Mesendoderm (in vitro differentiated cells): ENCODE measurements at regions not wholly inside any gene's neighbourhood (a gene's known extent, or its start where the extent isn't known, plus 50 kb on each side); places are given as distances from the start of the nearest gene placed in this dataset.
"Not testable (repeated sequence)": the region's sequence is repeated elsewhere in the genome, so short reads cannot be mapped to it uniquely, and the experiment has no call there.

Experiments
- DNase-seq: peaks from one replicate; pipeline ENCODE4 v3.0.0; 2013
- H2AK5ac ChIP-seq: 2 replicates; pipeline ENCODE4 v1.6.1; 2013; ENCODE audit warnings: low read length, inconsistent platforms
- H2BK120ac ChIP-seq: 2 replicates; pipeline ENCODE4 v1.6.1; 2013; ENCODE audit warnings: low read depth, mild to moderate bottlenecking, low read length, moderate library complexity, mixed read lengths
- H2BK15ac ChIP-seq: replicated peaks from 2 replicates; pipeline ENCODE4 v1.6.1; 2013; ENCODE audit warnings: low read depth, mild to moderate bottlenecking, moderate library complexity
- H2BK5ac ChIP-seq: 2 replicates; pipeline ENCODE4 v1.6.1; 2013; ENCODE audit warnings: low read length, inconsistent platforms
- H3K18ac ChIP-seq: 2 replicates; pipeline ENCODE4 v1.6.1; 2013; ENCODE audit warnings: mild to moderate bottlenecking, low read length, mixed read lengths
- H3K23ac ChIP-seq: one replicate; pipeline ENCODE4 v1.6.1; 2013; ENCODE audit warnings: low read length
- H3K27ac ChIP-seq: 2 replicates; pipeline ENCODE4 v1.5.1; 2013; ENCODE audit warnings: low read depth, mild to moderate bottlenecking, inconsistent platforms, low read length, moderate library complexity
- H3K27me3 ChIP-seq: 2 replicates; pipeline ENCODE4 v1.6.1; 2013; ENCODE audit warnings: low read length, control low read depth, mild to moderate bottlenecking, inconsistent platforms; ENCODE audit not compliant: insufficient read depth, poor library complexity
- H3K36me3 ChIP-seq: 2 replicates; pipeline ENCODE4 v1.6.1; 2013; ENCODE audit warnings: low read length, inconsistent platforms; ENCODE audit not compliant: control insufficient read depth, insufficient read depth
- H3K4ac ChIP-seq: one replicate; pipeline ENCODE4 v1.6.1; 2013; ENCODE audit warnings: low read depth, mild to moderate bottlenecking, low read length, moderate library complexity
- H3K4me1 ChIP-seq: 2 replicates; pipeline ENCODE4 v1.6.1; 2013; ENCODE audit warnings: low read depth, low read length, inconsistent platforms; ENCODE audit not compliant: control insufficient read depth
- H3K4me2 ChIP-seq: 2 replicates; pipeline ENCODE4 v1.6.1; 2013; ENCODE audit warnings: low read length
- H3K4me3 ChIP-seq: 2 replicates; pipeline ENCODE4 v1.5.1; 2013; ENCODE audit warnings: mild to moderate bottlenecking, low read length
- H3K56ac ChIP-seq: one replicate; pipeline ENCODE4 v1.6.1; 2013; ENCODE audit warnings: low read length
- H3K79me1 ChIP-seq: 2 replicates; pipeline ENCODE4 v1.6.1; 2013; ENCODE audit warnings: low read length, inconsistent platforms
- H3K79me2 ChIP-seq: 2 replicates; pipeline ENCODE4 v1.6.1; 2013; ENCODE audit warnings: mild to moderate bottlenecking, low read length; ENCODE audit not compliant: control insufficient read depth, insufficient read depth
- H3K9ac ChIP-seq: 2 replicates; pipeline ENCODE4 v1.6.1; 2013; ENCODE audit warnings: low read length, inconsistent platforms
- H4K5ac ChIP-seq: one replicate; pipeline ENCODE4 v1.6.1; 2013; ENCODE audit warnings: low read length
- H4K8ac ChIP-seq: one replicate; pipeline ENCODE4 v1.6.1; 2013; ENCODE audit warnings: low read depth, mild to moderate bottlenecking, control low read depth, low read length, moderate library complexity
- WGBS: extraction: QIAGEN DNeasy Blood & Tissue Kit; methylation state at CpG from one replicate; pipeline ENCODE4 v1.1.7; 2013; ENCODE audit warnings: low lambda C conversion rate, missing lambda C conversion rate; ENCODE audit not compliant: insufficient coverage; ENCODE audit errors: extremely low coverage; 5-methylcytosine and 5-hydroxymethylcytosine counted together

DNA sequence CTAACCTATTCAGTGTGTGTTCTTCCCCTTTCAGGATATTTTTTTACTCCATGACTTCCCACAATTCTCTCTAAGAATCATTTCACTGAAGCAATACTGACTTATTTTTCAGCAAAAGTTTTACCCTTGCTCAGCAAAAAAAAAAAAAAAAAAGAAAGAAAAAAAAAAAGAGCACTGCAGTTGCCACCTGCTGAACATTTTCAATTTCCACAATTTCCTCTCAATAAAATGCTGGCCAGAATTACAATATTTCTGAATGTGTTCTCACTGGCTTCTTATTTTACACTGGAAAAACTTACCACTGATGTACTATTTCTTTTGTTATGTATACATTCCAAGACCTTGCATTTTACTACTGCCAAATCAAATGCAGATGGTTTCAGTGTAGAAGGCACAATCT lies 210.4 kb downstream of the PAPSS1 start:
- H3K4me1 ChIP-seq = no peaks in the 10 kb centered on the region
- no peak overlapping the region for H3K4me2 ChIP-seq
- H3K9ac ChIP-seq = no peak overlapping the region
- H2BK5ac ChIP-seq = no peak overlapping the region
- H3K18ac ChIP-seq = no peak overlapping the region
- H3K56ac ChIP-seq = no peak overlapping the region
- H3K36me3 ChIP-seq = no peaks in the 10 kb centered on the region
- no peak overlapping the region for H2BK15ac ChIP-seq
- no peak overlapping the region for H2BK120ac ChIP-seq
- no peak overlapping the region for H3K4ac ChIP-seq
- no peaks in the 10 kb centered on the region for H3K79me2 ChIP-seq
- H4K8ac ChIP-seq = no peak overlapping the region
- H4K5ac ChIP-seq = no peak overlapping the region
- no peaks in the 10 kb centered on the region for H3K27me3 ChIP-seq
- H3K79me1 ChIP-seq = no peaks in the 10 kb centered on the region
- H3K23ac ChIP-seq = no peak overlapping the region
- no peak overlapping the region for H3K27ac ChIP-seq
- DNase-seq = no peak
- no peak overlapping the region for H2AK5ac ChIP-seq
- no peak overlapping the region for H3K4me3 ChIP-seq

DNA sequence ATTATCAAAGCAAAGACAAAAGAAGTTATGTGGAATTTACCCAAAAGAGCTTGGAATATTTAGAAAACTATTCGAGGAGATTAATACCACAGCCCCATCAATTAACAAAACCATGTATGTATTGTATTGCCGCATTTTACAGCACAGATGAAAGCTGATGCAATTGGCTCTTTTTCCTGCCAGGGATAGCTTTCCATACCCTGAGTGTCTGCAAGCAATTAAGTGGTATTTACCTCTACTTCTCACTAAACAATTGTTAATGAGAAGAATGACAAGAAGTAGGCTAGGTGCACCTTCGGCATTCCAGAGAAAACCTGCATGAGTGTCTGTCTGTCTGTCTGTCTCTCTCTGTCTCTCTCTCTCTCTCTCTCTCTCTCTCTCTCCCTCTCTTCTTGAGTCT lies 219.5 kb downstream of the PAPSS1 start:
- no peak overlapping the region for H4K5ac ChIP-seq
- no peak overlapping the region for H3K9ac ChIP-seq

DNA sequence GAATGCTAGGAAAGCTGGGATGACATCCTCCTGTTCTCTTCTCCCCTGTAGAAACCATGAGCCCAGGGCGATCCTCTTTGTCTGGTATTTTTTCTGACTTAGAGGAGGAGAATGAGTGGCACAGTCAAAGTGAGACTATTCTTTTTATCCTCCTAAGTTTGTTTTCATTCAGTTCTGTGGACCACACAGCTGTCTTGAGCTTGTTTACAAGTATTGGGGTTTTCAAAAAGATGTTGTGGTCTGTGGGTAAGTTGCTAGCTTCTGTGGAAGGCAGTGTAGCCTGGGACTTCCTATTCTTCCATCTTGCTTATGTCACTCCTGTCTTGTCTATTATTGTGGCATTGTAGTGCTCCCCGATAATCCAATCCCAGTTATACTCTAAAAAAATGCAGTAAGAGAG lies 223.0 kb downstream of the PAPSS1 start:
- H4K8ac ChIP-seq = no peak overlapping the region
- H4K5ac ChIP-seq = no peak overlapping the region
- no peak overlapping the region for H2AK5ac ChIP-seq
- WGBS = no CpG with 5 or more reads among the region's 2 CpGs
- H2BK15ac ChIP-seq = no peak overlapping the region
- no peaks in the 10 kb centered on the region for H3K79me2 ChIP-seq
- no peak for DNase-seq
- H3K79me1 ChIP-seq = no peaks in the 10 kb centered on the region
- no peak overlapping the region for H3K18ac ChIP-seq
- no peak overlapping the region for H2BK5ac ChIP-seq
- H3K4me2 ChIP-seq = no peak overlapping the region
- no peak overlapping the region for H3K23ac ChIP-seq
- H3K27ac ChIP-seq = no peak overlapping the region
- no peaks in the 10 kb centered on the region for H3K36me3 ChIP-seq
- H3K4ac ChIP-seq = no peak overlapping the region
- no peaks in the 10 kb centered on the region for H3K27me3 ChIP-seq
- H3K9ac ChIP-seq = no peak overlapping the region
- H2BK120ac ChIP-seq = no peak overlapping the region
- no peak overlapping the region for H3K4me3 ChIP-seq
- no peaks in the 10 kb centered on the region for H3K4me1 ChIP-seq
- H3K56ac ChIP-seq = no peak overlapping the region

More for the DNA sequence above, 219.5 kb downstream of the PAPSS1 start:
- DNase-seq = peak; percentile 26
- Histone ChIP-seq H3K79me1 (no peaks in the 10 kb centered on the region), H3K27ac (no peak overlapping the region), H3K4me3 (no peak overlapping the region), H3K18ac (no peak overlapping the region), H3K36me3 (no peaks in the 10 kb centered on the region), H3K23ac (no peak overlapping the region), H3K56ac (no peak overlapping the region), H2AK5ac (no peak overlapping the region), H3K79me2 (no peaks in the 10 kb centered on the region), H3K4ac (no peak overlapping the region), H2BK120ac (no peak overlapping the region), H3K27me3 (no peaks in the 10 kb centered on the region), H2BK5ac (no peak overlapping the region), H4K8ac (no peak overlapping the region), H3K4me2 (no peak overlapping the region), H3K4me1 (no peaks in the 10 kb centered on the region), H2BK15ac (no peak overlapping the region)
- WGBS = no CpG with 5 or more reads among the region's 3 CpGs

DNA sequence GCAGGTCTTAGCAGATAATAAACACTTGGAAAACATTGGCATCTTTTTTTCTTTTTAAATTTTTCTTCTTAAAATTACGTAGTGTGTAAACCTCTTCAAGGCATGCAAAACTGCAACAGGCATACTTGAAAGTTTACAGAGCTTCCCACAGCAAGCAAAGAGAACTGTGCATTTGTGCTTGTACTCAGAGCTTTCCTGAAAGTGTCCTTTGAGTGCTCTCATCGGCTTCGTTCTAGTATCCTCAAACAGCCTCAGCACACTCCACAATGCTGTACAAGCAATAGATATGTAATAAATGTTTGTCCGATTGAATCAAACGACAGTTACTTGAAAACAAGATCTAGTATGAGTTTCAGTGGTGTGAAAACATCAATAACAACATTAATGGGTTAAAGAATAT lies 227.5 kb downstream of the PAPSS1 start:
- no peak overlapping the region for H3K18ac ChIP-seq
- no peak overlapping the region for H3K56ac ChIP-seq
- no peaks in the 10 kb centered on the region for H3K79me2 ChIP-seq
- H3K4me3 ChIP-seq = no peak overlapping the region
- H3K4ac ChIP-seq = no peak overlapping the region
- H3K4me1 ChIP-seq = no peaks in the 10 kb centered on the region
- DNase-seq = no peak
- no peak overlapping the region for H2BK120ac ChIP-seq
- no peak overlapping the region for H3K23ac ChIP-seq
- H2BK5ac ChIP-seq = no peak overlapping the region
- H4K5ac ChIP-seq = no peak overlapping the region
- no CpG with 5 or more reads among the region's 5 CpGs for WGBS
- no peak overlapping the region for H3K4me2 ChIP-seq
- H3K79me1 ChIP-seq = no peaks in the 10 kb centered on the region
- H2BK15ac ChIP-seq = no peak overlapping the region
- H3K27me3 ChIP-seq = no peaks in the 10 kb centered on the region
- no peak overlapping the region for H2AK5ac ChIP-seq
- H3K27ac ChIP-seq = no peak overlapping the region
- no peaks in the 10 kb centered on the region for H3K36me3 ChIP-seq
- H3K9ac ChIP-seq = no peak overlapping the region
- no peak overlapping the region for H4K8ac ChIP-seq

DNA sequence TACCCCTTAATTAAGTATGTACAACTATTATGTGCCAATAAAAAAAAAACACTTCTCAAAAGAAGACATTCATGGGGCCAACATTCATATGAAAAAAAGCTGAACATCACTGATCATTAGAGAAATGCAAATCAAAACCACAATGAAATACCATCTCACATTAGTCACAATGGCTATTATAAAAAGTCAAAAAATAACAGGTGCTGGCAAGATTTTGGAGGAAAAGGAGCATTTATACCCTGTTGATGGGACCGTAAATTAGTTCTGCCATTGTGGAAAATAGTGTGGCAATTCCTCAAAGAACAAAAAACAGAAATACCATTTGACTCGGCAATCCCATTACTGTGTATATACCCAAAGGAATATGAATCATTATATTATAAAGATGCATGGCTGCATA lies 229.9 kb downstream of the PAPSS1 start:
- H3K18ac ChIP-seq = no peak overlapping the region
- no peaks in the 10 kb centered on the region for H3K36me3 ChIP-seq
- no peak overlapping the region for H3K56ac ChIP-seq
- H3K79me2 ChIP-seq = no peaks in the 10 kb centered on the region
- H3K79me1 ChIP-seq = no peaks in the 10 kb centered on the region
- no peak for DNase-seq
- no peak overlapping the region for H3K4ac ChIP-seq
- no peak overlapping the region for H3K9ac ChIP-seq
- H4K5ac ChIP-seq = no peak overlapping the region
- no peak overlapping the region for H2BK15ac ChIP-seq
- no peak overlapping the region for H2AK5ac ChIP-seq
- H2BK5ac ChIP-seq = no peak overlapping the region
- H3K4me1 ChIP-seq = no peaks in the 10 kb centered on the region
- H2BK120ac ChIP-seq = no peak overlapping the region
- no peak overlapping the region for H4K8ac ChIP-seq
- no CpG with 5 or more reads among the region's 2 CpGs for WGBS
- no peak overlapping the region for H3K23ac ChIP-seq
- H3K4me3 ChIP-seq = no peak overlapping the region
- H3K27ac ChIP-seq = no peak overlapping the region
- no peak overlapping the region for H3K4me2 ChIP-seq
- no peaks in the 10 kb centered on the region for H3K27me3 ChIP-seq

DNA sequence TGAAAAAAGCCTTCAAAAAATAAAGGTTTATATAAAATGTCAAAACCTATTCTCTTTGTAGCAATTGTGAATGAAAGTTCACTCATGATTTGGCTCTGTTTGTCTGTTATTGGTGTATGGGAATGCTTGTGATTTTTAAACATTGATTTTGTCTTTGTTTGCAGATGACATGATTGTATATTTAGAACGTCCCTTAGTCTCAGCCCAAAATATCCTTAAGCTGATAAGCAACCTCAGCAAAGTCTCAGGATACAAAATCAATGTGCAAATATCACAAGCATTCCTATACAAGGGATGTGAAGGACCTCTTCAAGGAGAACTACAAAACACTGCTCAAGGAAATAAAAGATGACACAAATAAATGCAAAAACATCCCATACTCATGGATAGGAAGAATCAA lies 236.4 kb downstream of the PAPSS1 start:
- DNase-seq, H2BK120ac ChIP-seq, H3K36me3 ChIP-seq, H3K4me2 ChIP-seq, H3K56ac ChIP-seq, H3K79me1 ChIP-seq, H4K8ac ChIP-seq, H2BK15ac ChIP-seq, H2AK5ac ChIP-seq, H3K4ac ChIP-seq, H3K18ac ChIP-seq, H3K9ac ChIP-seq, H2BK5ac ChIP-seq, H3K23ac ChIP-seq, H3K4me3 ChIP-seq, H3K4me1 ChIP-seq, H3K27ac ChIP-seq, H4K5ac ChIP-seq, H3K27me3 ChIP-seq, H3K79me2 ChIP-seq: not testable (repeated sequence)
- WGBS = no CpG with 5 or more reads among the region's 1 CpG
